Cardiac muscle cell (in vitro differentiated cells and primary cell): ENCODE measurements at regions not wholly inside any gene's neighbourhood (a gene's known extent, or its start where the extent isn't known, plus 50 kb on each side); places are given as distances from the start of the nearest gene placed in this dataset.
"Not testable (repeated sequence)": the region's sequence is repeated elsewhere in the genome, so short reads cannot be mapped to it uniquely, and the experiment has no call there.

Experiments used
- DNase-seq, 2 donors: peaks; one replicate each; pipeline versions ENCODE4 v3.0.0 to v3.0.0-alpha.2; 2010 to 2017; ENCODE audit warnings: low read depth in 1 of 2, low spot score in 1 of 2
- H3K27ac ChIP-seq: fragments of 200-600 bp; sonication (generic); 2 replicates; pipeline ENCODE4 v1.5.1; 2016
- H3K27me3 ChIP-seq: fragments of 200-600 bp; sonication (generic); 2 replicates; pipeline ENCODE4 v1.6.0; 2016; ENCODE audit warnings: control low read depth
- H3K36me3 ChIP-seq: fragments of 200-600 bp; sonication (generic); 2 replicates; pipeline ENCODE4 v1.5.1; 2016; ENCODE audit warnings: control low read depth
- H3K4me1 ChIP-seq: fragments of 200-600 bp; sonication (generic); 2 replicates; pipeline ENCODE4 v1.8.1; 2017; ENCODE audit warnings: low read depth, mild to moderate bottlenecking, mixed run types
- H3K4me3 ChIP-seq: fragments of 200-600 bp; sonication (generic); 2 replicates; pipeline ENCODE4 v1.5.1; 2016; ENCODE audit warnings: mild to moderate bottlenecking
- H3K9me3 ChIP-seq: fragments of 200-600 bp; sonication (generic); 2 replicates; pipeline ENCODE4 v1.5.1; 2017; ENCODE audit warnings: low read depth, mild to moderate bottlenecking, control low read depth
- TF ChIP-seq, protein P1 (sequence below): IDR thresholded peaks from 2 replicates; pipeline ENCODE4 v1.5.1; 2012; ENCODE audit warnings: low read depth, mild to moderate bottlenecking, low read length

DNA sequence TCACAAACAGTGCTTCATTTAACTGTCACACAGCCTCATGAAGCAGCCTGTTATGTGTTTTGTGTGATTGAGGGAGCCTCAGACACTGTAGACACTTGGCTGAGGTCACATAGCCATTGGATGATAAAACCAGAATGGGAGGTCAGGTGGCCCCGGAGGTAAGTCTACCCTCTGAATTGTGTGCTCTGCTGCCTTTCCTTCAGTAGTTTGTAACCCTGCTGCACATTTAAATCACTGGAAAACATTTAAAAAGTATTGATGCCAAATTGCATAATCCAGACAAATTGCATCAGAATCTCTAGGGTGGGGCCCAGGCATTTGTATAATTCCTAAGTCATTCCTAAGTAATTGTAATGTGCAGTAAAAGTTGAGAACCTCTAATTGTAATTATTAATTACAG, 85.2 kb upstream of the ECI2 start:
- no peak overlapping the region for H3K27ac ChIP-seq
- H3K4me1 ChIP-seq, result peaks cover 15% of the 10 kb centered on the region
- no peak overlapping the region for H3K4me3 ChIP-seq
- no peaks in the 10 kb centered on the region for H3K9me3 ChIP-seq
- H3K27me3 ChIP-seq, result no peaks in the 10 kb centered on the region
- H3K36me3 ChIP-seq, result no peaks in the 10 kb centered on the region
- TF ChIP-seq, protein P1, sequence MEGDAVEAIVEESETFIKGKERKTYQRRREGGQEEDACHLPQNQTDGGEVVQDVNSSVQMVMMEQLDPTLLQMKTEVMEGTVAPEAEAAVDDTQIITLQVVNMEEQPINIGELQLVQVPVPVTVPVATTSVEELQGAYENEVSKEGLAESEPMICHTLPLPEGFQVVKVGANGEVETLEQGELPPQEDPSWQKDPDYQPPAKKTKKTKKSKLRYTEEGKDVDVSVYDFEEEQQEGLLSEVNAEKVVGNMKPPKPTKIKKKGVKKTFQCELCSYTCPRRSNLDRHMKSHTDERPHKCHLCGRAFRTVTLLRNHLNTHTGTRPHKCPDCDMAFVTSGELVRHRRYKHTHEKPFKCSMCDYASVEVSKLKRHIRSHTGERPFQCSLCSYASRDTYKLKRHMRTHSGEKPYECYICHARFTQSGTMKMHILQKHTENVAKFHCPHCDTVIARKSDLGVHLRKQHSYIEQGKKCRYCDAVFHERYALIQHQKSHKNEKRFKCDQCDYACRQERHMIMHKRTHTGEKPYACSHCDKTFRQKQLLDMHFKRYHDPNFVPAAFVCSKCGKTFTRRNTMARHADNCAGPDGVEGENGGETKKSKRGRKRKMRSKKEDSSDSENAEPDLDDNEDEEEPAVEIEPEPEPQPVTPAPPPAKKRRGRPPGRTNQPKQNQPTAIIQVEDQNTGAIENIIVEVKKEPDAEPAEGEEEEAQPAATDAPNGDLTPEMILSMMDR, result no peak
- peak in 1 of 2 donors; percentile 48 for DNase-seq

DNA sequence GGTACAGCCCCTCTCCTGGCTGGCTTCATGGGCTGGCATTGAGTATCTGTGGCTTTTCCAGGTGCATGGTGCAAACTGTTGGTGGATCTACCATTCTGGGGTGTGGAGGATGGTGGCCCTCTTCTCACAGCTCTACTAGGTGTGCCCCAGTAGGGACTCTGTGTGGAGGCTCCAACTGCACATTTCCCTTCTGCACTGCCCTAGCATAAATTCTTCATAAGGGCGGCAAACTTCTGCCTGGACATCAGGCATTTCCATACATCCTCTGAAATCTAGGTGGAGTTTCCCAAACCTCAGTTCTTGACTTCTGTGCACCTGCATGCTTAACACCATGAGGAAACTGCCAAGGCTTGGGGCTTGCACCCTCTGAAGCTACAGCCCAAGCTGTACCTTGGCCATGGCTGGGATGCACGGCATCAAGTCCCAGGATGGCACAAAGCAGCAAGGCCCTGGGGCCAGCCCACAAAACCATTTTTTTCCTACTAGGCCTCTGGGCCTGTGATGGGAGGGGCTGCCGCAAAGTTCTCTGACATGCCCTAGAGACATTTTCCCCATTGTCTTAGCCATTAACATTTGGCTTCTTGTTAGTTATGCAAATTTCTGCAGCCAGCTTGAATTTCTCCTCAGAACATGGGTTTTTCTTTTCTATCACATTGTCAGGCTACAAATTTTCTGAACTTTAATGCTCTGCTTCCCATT, 83.4 kb upstream of the ECI2 start:
- not testable (repeated sequence) for H3K4me3 ChIP-seq, DNase-seq, H3K27ac ChIP-seq, H3K4me1 ChIP-seq, H3K27me3 ChIP-seq, H3K9me3 ChIP-seq, H3K36me3 ChIP-seq

GRCh38 chr6:4212588-4212987, 77.2 kb upstream of the ECI2 start:
- no peaks in the 10 kb centered on the region for H3K27me3 ChIP-seq
- DNase-seq, result no peak
- no peak overlapping the region for H3K27ac ChIP-seq
- no peaks in the 10 kb centered on the region for H3K36me3 ChIP-seq
- TF ChIP-seq, protein P1, result no peak
- no peak overlapping the region for H3K4me3 ChIP-seq
- H3K4me1 ChIP-seq, result peaks cover 8% of the 10 kb centered on the region
- no peaks in the 10 kb centered on the region for H3K9me3 ChIP-seq

- H3K27me3 ChIP-seq, result no peaks in the 10 kb centered on the region
- H3K27ac ChIP-seq, result no peak overlapping the region
- H3K9me3 ChIP-seq, result no peaks in the 10 kb centered on the region
- DNase-seq, result peak; percentile 69 to 73
- TF ChIP-seq, protein P1, result peak; percentile 78
- peaks cover 8% of the 10 kb centered on the region for H3K4me1 ChIP-seq
- H3K36me3 ChIP-seq, result no peaks in the 10 kb centered on the region
- H3K4me3 ChIP-seq, result no peak overlapping the region
Measured at GRCh38 chr6:4210629-4211419, 75.4 kb upstream of the ECI2 start.

DNA sequence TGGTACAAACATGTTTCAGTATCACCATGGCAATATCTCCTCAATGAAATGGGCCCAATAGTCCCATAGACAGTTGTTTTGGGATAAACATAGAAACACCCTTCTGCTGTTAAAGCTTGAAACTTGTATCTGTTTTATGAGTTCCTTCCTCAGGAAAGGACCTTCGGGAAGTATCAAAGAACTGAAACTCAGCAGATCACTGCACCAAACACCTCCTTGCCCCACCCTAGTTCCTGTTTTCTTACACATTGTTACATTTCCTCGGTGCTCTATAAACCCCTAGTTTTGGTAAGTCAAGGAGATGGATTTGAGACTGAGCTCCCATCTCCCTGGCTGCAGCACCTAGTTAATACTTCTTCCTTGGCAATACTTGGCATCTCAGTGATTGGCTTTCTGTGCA, 73.8 kb upstream of the ECI2 start:
- Histone ChIP-seq H3K27ac (no peak overlapping the region), H3K27me3 (no peaks in the 10 kb centered on the region), H3K4me1 (peaks cover 8% of the 10 kb centered on the region), H3K36me3 (no peaks in the 10 kb centered on the region), H3K4me3 (no peak overlapping the region), H3K9me3 (no peaks in the 10 kb centered on the region)
- TF ChIP-seq, protein P1, result no peak
- DNase-seq, result no peak

GRCh38 chr6:4208158-4208557, 72.8 kb upstream of the ECI2 start:
- Histone ChIP-seq H3K36me3 (no peaks in the 10 kb centered on the region), H3K27me3 (no peaks in the 10 kb centered on the region), H3K4me3 (no peak overlapping the region), H3K4me1 (peaks cover 8% of the 10 kb centered on the region), H3K9me3 (no peaks in the 10 kb centered on the region), H3K27ac (peak overlapping the region; percentile 28)
- peak in 1 of 2 donors; percentile 37 for DNase-seq
- TF ChIP-seq, protein P1, result no peak

GRCh38 chr6:4203642-4204417, 68.5 kb upstream of the ECI2 start:
- not testable (repeated sequence) for H3K9me3 ChIP-seq, H3K27ac ChIP-seq, DNase-seq, H3K4me3 ChIP-seq, H3K27me3 ChIP-seq, H3K4me1 ChIP-seq, H3K36me3 ChIP-seq
